ENCODE measurements at regions not wholly inside any gene's neighbourhood (a gene's known extent, or its start where the extent isn't known, plus 50 kb on each side); places are given as distances from the start of the nearest gene placed in this dataset.

DNA sequence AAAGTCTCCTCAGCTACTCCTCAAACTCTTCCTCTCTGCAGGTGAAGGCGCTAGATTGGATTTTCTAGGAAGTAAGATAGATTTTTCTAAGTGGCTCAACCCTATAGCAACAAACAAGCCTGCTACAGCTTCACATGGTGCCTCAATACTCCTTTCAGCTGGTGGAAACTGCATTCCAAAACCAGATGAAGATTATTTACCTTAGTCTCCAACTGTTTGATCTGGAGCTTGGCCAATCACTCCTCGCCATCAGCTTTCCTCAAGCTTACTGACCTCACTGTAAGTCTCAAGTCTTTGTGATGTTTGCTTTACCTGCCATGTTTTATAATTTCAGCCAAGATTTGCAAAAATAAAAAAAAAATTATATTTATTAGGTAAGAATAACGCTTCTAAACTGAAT lies 622.4 kb downstream of the CHSY3 start:
- Histone ChIP-seq H3K4me1 (ENCODE audit: insufficient read depth) (no peaks in the 10 kb centered on the region), H3K36me3 (replicated peaks; ENCODE audit: insufficient read depth, low read depth) (no peaks in the 10 kb centered on the region), H3K4me3 (no peak overlapping the region), H3K9me2 (replicated peaks; ENCODE audit: insufficient read depth) (no peaks in the 10 kb centered on the region), H4K20me1 (ENCODE audit: insufficient read depth, poor library complexity, severe bottlenecking) (no peaks in the 10 kb centered on the region), H3K27me3 (no peaks in the 10 kb centered on the region), H3K79me2 (no peaks in the 10 kb centered on the region), H3K27ac (no peak overlapping the region), H2AFZ (no peak overlapping the region), H3K9me3 (ENCODE audit: low read depth) (no peaks in the 10 kb centered on the region), H3K4me2 (no peak overlapping the region)
- WGBS (ENCODE audit: low lambda C conversion rate, missing lambda C conversion rate), result 79% methylated on average over 3 of the region's 3 CpGs
- TF ChIP-seq, protein P1, sequence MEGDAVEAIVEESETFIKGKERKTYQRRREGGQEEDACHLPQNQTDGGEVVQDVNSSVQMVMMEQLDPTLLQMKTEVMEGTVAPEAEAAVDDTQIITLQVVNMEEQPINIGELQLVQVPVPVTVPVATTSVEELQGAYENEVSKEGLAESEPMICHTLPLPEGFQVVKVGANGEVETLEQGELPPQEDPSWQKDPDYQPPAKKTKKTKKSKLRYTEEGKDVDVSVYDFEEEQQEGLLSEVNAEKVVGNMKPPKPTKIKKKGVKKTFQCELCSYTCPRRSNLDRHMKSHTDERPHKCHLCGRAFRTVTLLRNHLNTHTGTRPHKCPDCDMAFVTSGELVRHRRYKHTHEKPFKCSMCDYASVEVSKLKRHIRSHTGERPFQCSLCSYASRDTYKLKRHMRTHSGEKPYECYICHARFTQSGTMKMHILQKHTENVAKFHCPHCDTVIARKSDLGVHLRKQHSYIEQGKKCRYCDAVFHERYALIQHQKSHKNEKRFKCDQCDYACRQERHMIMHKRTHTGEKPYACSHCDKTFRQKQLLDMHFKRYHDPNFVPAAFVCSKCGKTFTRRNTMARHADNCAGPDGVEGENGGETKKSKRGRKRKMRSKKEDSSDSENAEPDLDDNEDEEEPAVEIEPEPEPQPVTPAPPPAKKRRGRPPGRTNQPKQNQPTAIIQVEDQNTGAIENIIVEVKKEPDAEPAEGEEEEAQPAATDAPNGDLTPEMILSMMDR (IDR thresholded peaks at IDR 0.05; ENCODE audit: poor library complexity), result no peak
- TF ChIP-seq EZH2 (IDR thresholded peaks at IDR 0.05; ENCODE audit: borderline replicate concordance) (no peak), EZH2phosphoT487 (IDR thresholded peaks at IDR 0.05; ENCODE audit: low read depth, severe bottlenecking, unreplicated experiment) (no peak)
- no peak for DNase-seq (ENCODE audit: low spot score)

DNA sequence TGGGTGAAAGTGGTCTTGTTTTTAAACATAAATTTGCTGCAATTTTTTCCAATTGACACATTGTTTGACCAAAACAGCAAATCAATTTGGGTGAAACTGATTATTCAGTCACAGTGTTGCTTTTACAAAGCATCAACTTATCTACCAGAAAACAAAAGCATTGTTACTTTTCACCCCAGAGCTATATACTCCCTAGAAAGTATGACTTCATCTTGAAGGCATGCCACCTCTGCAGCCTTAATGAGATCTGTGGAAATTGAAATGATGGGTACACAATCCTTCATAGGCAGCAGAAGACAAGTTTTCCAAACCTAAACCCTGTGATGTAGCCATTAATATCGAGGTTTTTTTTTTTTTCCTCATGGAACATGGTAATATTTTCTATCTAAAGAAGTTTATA lies 615.9 kb downstream of the CHSY3 start:
- H3K27me3 ChIP-seq, result no peaks in the 10 kb centered on the region
- H3K4me1 ChIP-seq (ENCODE audit: insufficient read depth), result no peaks in the 10 kb centered on the region
- no peaks in the 10 kb centered on the region for H3K79me2 ChIP-seq
- H3K4me3 ChIP-seq, result no peak overlapping the region
- no peaks in the 10 kb centered on the region for H3K36me3 ChIP-seq (replicated peaks; ENCODE audit: insufficient read depth, low read depth)
- H2AFZ ChIP-seq, result no peak overlapping the region
- 74% methylated on average over 1 of the region's 1 CpG for WGBS (ENCODE audit: low lambda C conversion rate, missing lambda C conversion rate)
- no peak for DNase-seq (ENCODE audit: low spot score)
- no peaks in the 10 kb centered on the region for H3K9me2 ChIP-seq (replicated peaks; ENCODE audit: insufficient read depth)
- H4K20me1 ChIP-seq (ENCODE audit: insufficient read depth, poor library complexity, severe bottlenecking), result no peaks in the 10 kb centered on the region
- no peak for TF ChIP-seq EZH2phosphoT487 (IDR thresholded peaks at IDR 0.05; ENCODE audit: low read depth, severe bottlenecking, unreplicated experiment)
- TF ChIP-seq, protein P1 (IDR thresholded peaks at IDR 0.05; ENCODE audit: poor library complexity), result no peak
- TF ChIP-seq EZH2 (IDR thresholded peaks at IDR 0.05; ENCODE audit: borderline replicate concordance), result no peak
- no peaks in the 10 kb centered on the region for H3K9me3 ChIP-seq (ENCODE audit: low read depth)
- H3K4me2 ChIP-seq, result no peak overlapping the region
- H3K27ac ChIP-seq, result no peak overlapping the region

DNA sequence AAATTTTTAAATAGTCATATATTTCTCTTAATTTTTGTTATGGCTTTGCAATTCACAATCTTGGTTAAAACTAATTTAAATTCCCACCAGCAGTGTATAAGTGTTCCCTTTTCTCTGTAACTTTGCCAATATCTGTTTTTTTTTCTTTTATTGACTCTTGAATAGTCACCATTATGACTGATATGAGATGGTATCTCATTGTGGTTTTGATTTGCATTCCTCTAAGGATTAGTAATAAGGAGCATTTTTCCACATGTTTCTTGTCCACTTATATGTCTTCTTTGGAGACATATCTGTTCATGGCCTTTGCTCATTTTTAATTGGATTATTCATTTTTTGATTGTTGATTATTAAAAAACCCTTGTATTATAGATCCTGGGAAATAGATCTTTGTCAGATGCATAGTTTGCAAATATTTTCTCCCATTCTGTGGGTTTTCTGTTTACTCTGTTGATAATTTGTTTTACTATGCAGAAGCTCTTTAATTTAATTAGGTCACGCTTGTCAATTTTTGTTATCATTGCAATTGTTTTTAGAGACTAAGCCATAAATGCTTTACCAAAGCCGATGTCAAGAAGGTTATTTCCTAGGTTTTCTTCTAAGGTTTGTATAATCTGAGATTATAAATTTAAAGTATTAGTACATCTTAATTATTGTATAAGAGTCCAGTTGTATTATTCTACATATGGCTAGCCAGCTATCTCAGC lies 610.9 kb downstream of the CHSY3 start:
- no peaks in the 10 kb centered on the region for H3K27me3 ChIP-seq
- H3K4me1 ChIP-seq (ENCODE audit: insufficient read depth), result no peaks in the 10 kb centered on the region
- H2AFZ ChIP-seq, result no peak overlapping the region
- no peak overlapping the region for H3K27ac ChIP-seq
- H4K20me1 ChIP-seq (ENCODE audit: insufficient read depth, poor library complexity, severe bottlenecking), result no peaks in the 10 kb centered on the region
- H3K79me2 ChIP-seq, result no peaks in the 10 kb centered on the region
- no peak overlapping the region for H3K4me2 ChIP-seq
- no peaks in the 10 kb centered on the region for H3K9me3 ChIP-seq (ENCODE audit: low read depth)
- 92% methylated on average over 2 of the region's 2 CpGs for WGBS (ENCODE audit: low lambda C conversion rate, missing lambda C conversion rate)
- H3K9me2 ChIP-seq (replicated peaks; ENCODE audit: insufficient read depth), result no peaks in the 10 kb centered on the region
- no peak overlapping the region for H3K4me3 ChIP-seq
- TF ChIP-seq EZH2phosphoT487 (IDR thresholded peaks at IDR 0.05; ENCODE audit: low read depth, severe bottlenecking, unreplicated experiment) (no peak), EZH2 (IDR thresholded peaks at IDR 0.05; ENCODE audit: borderline replicate concordance) (no peak)
- TF ChIP-seq, protein P1 (IDR thresholded peaks at IDR 0.05; ENCODE audit: poor library complexity), result no peak
- no peaks in the 10 kb centered on the region for H3K36me3 ChIP-seq (replicated peaks; ENCODE audit: insufficient read depth, low read depth)
- DNase-seq (ENCODE audit: low spot score), result no peak

Data from hepatocyte (in vitro differentiated cells).